NCI-H748 (cell line): ENCODE measurements at regions not wholly inside any gene's neighbourhood (a gene's known extent, or its start where the extent isn't known, plus 50 kb on each side); places are given as distances from the start of the nearest gene placed in this dataset.
"Not testable (repeated sequence)": the region's sequence is repeated elsewhere in the genome, so short reads cannot be mapped to it uniquely, and the experiment has no call there.

Source experiments
- DNase-seq: peaks from one replicate; lab custom pipeline; 2025; ENCODE audit not compliant: unreplicated experiment; lab: John Stamatoyannopoulos, UW

DNA sequence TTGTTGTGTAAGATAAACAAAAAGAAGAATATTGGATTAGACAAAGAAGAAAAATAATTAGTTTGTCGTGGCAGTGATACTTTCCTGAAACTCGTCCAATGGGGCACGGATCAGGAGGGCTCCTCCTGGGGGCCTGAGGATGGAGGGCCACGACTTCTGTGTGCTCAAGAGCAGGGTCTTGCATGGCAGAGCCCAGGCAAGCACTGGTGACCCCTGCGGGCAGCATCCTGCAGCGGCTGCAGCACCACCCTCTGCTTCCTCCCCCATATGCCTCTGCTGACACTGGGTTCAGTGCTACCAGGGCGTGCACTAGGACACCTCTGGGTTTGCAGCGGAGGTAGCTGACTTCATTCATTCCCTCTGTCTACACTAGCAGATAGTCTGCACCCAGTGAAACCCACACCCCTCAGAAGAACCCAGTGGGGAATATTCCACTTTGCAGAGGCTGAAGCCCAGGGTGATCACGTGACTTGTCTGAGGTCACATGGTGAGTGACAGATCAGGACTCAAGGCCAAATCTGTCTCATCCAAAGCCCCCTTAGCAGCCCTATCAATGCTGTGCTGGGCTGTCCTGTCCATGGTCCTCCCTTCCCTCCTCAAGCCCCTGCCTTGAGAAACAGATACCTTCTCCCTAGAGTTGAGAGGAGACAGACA lies 375.5 kb downstream of the TCERG1L start:
- no peak for DNase-seq

DNA sequence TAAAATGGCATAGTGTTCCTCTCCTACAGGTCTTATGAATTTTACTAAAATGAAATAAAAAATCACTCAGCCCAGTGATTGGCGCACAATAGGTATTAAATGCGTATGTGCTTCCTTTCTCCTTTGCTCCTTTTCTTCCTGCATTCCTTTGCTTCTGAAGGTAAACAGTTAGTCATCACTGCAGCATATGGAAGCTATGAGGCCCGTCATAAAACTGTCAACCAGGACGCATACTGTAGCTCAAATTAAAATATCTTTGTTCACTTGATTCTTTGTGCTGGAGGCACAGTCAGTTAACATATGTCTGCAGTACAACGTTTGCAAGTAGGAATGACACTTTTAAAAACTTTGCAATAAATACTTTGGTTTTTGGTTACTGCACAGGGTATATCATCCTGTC lies 374.7 kb downstream of the TCERG1L start:
- no peak for DNase-seq

GRCh38 chr10:130938051-130938450 lies 373.5 kb downstream of the TCERG1L start:
- no peak for DNase-seq

DNA sequence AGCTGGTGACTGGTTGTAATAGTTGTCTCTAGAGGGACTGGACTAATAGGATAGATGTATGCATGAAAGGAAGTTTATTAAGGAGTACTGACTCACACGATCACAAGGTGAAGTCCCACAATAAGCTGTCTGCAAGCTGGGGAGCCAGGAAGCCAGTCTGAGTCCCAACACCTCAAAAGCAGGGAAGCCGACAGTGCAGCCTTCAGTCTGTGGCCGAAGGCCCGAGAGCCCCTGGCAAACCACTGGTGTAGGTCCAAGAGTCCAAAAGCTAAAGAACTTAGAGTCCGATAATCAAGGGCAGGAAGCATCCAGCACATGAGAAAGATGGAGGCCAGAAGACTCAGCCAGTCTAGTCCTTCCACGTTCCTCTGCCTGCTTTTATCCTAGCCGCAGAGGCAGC lies 372.6 kb downstream of the TCERG1L start:
- DNase-seq = not testable (repeated sequence)

GRCh38 chr10:130941886-130942285 lies 369.6 kb downstream of the TCERG1L start:
- DNase-seq = no peak

- no peak for DNase-seq
These were observed 359.4 kb downstream of the TCERG1L start for GRCh38 chr10:130952086-130952485.

DNA sequence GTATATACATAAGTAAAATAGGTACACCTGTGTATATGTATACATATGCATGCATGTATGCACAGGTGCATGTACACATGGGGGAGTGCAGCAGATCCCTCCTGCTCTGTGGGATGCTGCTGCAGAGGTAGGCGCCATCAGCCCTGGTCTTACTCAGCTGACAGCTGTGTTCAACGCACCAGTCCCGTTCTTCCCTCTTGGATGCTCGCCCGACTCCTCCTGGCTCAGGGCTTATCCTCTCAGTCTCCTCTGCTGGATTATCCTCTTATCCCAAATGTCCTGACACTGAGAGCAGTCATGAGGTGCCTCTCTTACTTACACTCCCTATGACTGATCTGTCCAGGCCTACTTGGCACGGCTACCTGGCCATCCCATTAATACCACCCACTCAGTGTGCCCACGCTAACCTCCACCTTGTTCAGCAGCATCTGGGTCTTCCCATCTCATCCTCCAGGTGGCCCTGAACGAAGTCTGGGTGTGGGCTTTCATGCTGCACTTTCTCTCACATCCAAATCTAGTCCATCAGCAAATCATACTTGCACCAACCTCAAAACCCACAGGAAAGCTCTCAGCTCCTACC lies 357.1 kb downstream of the TCERG1L start:
- DNase-seq = no peak

GRCh38 chr10:130956251-130956650 lies 355.3 kb downstream of the TCERG1L start:
- DNase-seq = no peak

DNA sequence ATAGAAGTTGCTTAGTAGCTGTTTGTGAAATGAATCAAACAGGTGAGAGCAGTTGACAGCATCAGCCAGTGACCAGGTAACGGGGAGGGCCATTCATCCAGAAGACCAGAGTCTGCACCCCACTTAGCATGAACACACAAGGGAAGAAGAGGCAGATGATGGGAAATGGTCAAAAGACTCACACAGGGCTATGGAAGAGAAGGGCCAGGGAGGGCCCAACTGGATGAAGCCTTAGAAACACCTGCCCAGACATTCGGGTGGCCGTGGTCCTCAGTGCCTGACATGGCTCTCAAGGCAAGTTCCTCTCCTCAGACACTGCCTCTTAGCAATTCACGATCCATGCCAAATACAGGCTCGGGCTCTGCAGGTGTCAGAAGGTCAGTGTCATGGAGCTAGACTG lies 354.1 kb downstream of the TCERG1L start:
- no peak for DNase-seq

DNA sequence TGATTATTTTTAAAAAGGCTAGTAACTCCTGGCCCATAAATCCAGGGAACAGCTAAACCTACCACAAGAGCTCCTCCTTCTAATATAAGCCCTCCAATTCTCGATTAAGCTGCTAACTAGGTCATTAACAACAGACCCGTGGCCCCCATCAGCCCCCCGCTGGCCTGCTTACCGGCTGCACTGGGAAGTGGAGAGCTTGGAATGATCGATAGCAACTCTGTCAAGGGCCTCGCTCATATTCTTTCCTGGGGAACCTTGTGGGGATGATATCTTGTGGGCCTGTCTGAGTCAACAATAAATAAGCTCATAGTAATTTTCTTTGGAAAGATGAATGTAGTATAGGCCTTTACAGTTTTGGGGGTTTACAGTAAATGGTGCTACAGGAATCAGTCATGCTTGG lies 353.5 kb downstream of the TCERG1L start:
- no peak for DNase-seq

- DNase-seq = no peak
These were observed 352.4 kb downstream of the TCERG1L start for GRCh38 chr10:130958981-130959751.

- DNase-seq = no peak
These were observed 351.7 kb downstream of the TCERG1L start for GRCh38 chr10:130959752-130960195.

- no peak for DNase-seq
These were observed 351.0 kb downstream of the TCERG1L start for GRCh38 chr10:130960531-130960930.

DNA sequence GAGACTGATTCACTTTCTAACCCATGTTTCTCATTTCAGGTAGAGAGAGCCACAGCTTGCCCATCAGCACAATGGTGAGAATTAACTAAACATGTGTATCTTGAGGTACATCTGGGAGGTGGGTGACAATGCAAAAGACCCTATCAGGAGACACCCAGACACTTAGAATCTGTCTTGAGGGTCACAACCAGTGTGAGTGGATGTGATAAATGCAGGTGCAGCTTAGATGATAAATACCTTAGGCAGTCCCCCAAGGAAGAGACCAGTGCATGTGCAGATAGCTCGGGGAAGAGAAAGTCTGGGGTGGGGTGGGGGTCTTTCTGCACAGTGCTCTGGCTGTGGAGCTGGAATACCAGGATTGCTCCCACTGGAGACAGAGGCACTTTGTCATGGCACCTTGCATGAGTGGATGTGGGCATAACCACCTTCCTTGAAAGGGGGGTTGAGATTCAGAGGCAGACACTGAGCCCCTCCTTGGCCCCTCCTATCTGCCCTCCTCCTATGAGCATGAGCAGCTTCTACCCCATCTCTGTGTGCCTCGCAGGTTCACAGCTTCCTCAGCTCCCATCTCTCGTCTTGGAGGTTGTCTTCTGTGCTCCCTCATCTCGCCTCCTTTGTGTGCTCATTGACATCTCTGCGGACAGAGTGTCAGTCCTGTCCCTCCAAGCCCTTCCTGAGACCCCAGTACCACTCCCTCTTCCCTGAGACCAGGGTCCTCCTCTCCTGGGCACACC lies 349.8 kb downstream of the TCERG1L start:
- DNase-seq = no peak

GRCh38 chr10:130962240-130963051 lies 349.1 kb downstream of the TCERG1L start:
- no peak for DNase-seq

GRCh38 chr10:130963052-130963393 lies 348.5 kb downstream of the TCERG1L start:
- DNase-seq = no peak

DNA sequence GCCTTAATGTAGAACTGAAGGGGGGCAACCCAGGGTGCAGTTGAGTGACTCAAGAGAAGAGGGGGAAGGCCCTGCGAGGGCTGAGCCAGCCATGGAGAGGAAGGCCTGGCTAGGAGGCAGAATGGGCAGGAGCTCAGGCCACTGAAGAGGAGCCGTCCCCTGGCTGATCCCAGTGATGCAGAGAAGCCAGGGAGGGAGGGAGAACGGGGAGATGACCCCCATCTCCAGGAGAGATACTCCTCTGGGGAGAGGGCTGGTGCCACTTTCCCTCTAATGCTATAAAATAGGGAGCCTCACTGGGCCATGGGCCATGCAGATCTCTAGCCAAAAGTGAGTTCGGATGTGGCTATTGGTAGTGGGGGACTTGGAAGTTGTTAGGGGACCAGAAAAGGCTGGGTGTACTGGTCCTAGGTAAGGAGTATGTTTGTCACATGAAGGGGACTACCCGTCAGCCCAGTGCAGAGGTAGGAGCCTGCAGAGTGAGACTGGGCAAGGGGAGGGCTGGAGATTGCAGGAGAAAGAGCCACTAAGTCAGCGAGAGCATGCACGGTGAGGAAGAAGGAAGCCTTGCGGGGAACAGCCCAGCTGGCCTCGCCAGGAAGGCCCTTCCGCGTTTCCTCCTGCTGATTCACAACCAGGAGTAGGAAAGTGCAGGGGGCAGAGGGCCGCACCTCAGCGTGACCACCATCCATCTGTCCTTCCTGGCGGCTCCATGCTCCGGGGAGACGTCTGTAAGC lies 347.6 kb downstream of the TCERG1L start:
- no peak for DNase-seq

GRCh38 chr10:130964771-130965170 lies 346.8 kb downstream of the TCERG1L start:
- no peak for DNase-seq

GRCh38 chr10:130967161-130967560 lies 344.4 kb downstream of the TCERG1L start:
- no peak for DNase-seq

DNA sequence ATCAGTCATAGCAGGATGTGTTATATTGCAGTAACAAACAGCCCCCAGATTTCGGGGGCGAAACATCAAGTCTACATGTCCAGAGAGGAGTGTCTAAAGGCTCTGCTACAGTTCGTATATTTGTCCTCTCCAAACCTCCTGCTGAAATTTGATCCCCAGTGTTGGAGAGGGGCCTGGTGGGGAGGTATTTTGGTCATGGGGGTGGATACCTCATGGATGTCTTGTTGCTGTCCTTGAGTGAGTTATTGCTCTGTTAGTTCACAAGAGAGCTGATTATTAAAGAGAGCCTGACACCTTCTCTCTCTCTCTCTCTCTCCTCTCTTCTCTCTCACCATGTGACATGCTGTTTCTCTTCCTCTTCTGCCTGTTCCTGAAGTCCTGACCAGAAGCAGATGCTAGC lies 343.7 kb downstream of the TCERG1L start:
- DNase-seq = no peak
